Mesendoderm (in vitro differentiated cells): ENCODE measurements at regions not wholly inside any gene's neighbourhood (a gene's known extent, or its start where the extent isn't known, plus 50 kb on each side); places are given as distances from the start of the nearest gene placed in this dataset.

ENCODE experiments used
- DNase-seq: peaks from one replicate; pipeline ENCODE4 v3.0.0; 2013
- H2AK5ac ChIP-seq: 2 replicates; pipeline ENCODE4 v1.6.1; 2013; ENCODE audit warnings: low read length, inconsistent platforms
- H2BK120ac ChIP-seq: 2 replicates; pipeline ENCODE4 v1.6.1; 2013; ENCODE audit warnings: low read depth, mild to moderate bottlenecking, low read length, moderate library complexity, mixed read lengths
- H2BK15ac ChIP-seq: replicated peaks from 2 replicates; pipeline ENCODE4 v1.6.1; 2013; ENCODE audit warnings: low read depth, mild to moderate bottlenecking, moderate library complexity
- H2BK5ac ChIP-seq: 2 replicates; pipeline ENCODE4 v1.6.1; 2013; ENCODE audit warnings: low read length, inconsistent platforms
- H3K18ac ChIP-seq: 2 replicates; pipeline ENCODE4 v1.6.1; 2013; ENCODE audit warnings: mild to moderate bottlenecking, low read length, mixed read lengths
- H3K23ac ChIP-seq: one replicate; pipeline ENCODE4 v1.6.1; 2013; ENCODE audit warnings: low read length
- H3K27ac ChIP-seq: 2 replicates; pipeline ENCODE4 v1.5.1; 2013; ENCODE audit warnings: low read depth, mild to moderate bottlenecking, inconsistent platforms, low read length, moderate library complexity
- H3K27me3 ChIP-seq: 2 replicates; pipeline ENCODE4 v1.6.1; 2013; ENCODE audit warnings: low read length, control low read depth, mild to moderate bottlenecking, inconsistent platforms; ENCODE audit not compliant: insufficient read depth, poor library complexity
- H3K36me3 ChIP-seq: 2 replicates; pipeline ENCODE4 v1.6.1; 2013; ENCODE audit warnings: low read length, inconsistent platforms; ENCODE audit not compliant: control insufficient read depth, insufficient read depth
- H3K4ac ChIP-seq: one replicate; pipeline ENCODE4 v1.6.1; 2013; ENCODE audit warnings: low read depth, mild to moderate bottlenecking, low read length, moderate library complexity
- H3K4me1 ChIP-seq: 2 replicates; pipeline ENCODE4 v1.6.1; 2013; ENCODE audit warnings: low read depth, low read length, inconsistent platforms; ENCODE audit not compliant: control insufficient read depth
- H3K4me2 ChIP-seq: 2 replicates; pipeline ENCODE4 v1.6.1; 2013; ENCODE audit warnings: low read length
- H3K4me3 ChIP-seq: 2 replicates; pipeline ENCODE4 v1.5.1; 2013; ENCODE audit warnings: mild to moderate bottlenecking, low read length
- H3K56ac ChIP-seq: one replicate; pipeline ENCODE4 v1.6.1; 2013; ENCODE audit warnings: low read length
- H3K79me1 ChIP-seq: 2 replicates; pipeline ENCODE4 v1.6.1; 2013; ENCODE audit warnings: low read length, inconsistent platforms
- H3K79me2 ChIP-seq: 2 replicates; pipeline ENCODE4 v1.6.1; 2013; ENCODE audit warnings: mild to moderate bottlenecking, low read length; ENCODE audit not compliant: control insufficient read depth, insufficient read depth
- H3K9ac ChIP-seq: 2 replicates; pipeline ENCODE4 v1.6.1; 2013; ENCODE audit warnings: low read length, inconsistent platforms
- H4K5ac ChIP-seq: one replicate; pipeline ENCODE4 v1.6.1; 2013; ENCODE audit warnings: low read length
- H4K8ac ChIP-seq: one replicate; pipeline ENCODE4 v1.6.1; 2013; ENCODE audit warnings: low read depth, mild to moderate bottlenecking, control low read depth, low read length, moderate library complexity
- WGBS: extraction: QIAGEN DNeasy Blood & Tissue Kit; methylation state at CpG from one replicate; pipeline ENCODE4 v1.1.7; 2013; ENCODE audit warnings: low lambda C conversion rate, missing lambda C conversion rate; ENCODE audit not compliant: insufficient coverage; ENCODE audit errors: extremely low coverage; 5-methylcytosine and 5-hydroxymethylcytosine counted together

DNA sequence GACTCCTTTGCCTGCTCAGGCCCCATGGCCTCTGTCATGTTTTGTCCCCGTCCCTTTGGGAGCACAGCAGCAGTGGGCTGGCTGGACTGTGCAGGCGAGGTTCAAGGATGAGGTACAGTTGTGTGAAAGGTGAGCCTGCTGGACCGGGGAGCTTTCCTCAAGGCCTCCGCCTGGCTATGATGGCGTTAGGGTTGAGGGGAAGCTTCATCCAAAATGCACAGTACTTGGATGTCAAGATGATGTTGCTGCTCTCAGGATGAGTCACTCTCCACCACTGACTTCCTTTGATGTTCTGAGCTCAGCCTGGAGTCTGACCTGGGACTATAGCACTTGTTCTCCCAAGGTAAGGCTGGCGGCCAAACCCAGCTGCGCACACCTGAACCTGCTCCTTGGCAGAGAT lies 152.7 kb upstream of the SHH start:
- Histone ChIP-seq H3K4ac (no peak overlapping the region), H3K56ac (no peak overlapping the region), H3K9ac (no peak overlapping the region), H3K18ac (no peak overlapping the region), H4K5ac (no peak overlapping the region), H3K27me3 (no peaks in the 10 kb centered on the region), H3K4me3 (no peak overlapping the region), H2BK120ac (no peak overlapping the region), H3K27ac (no peak overlapping the region), H3K4me2 (no peak overlapping the region), H2BK15ac (no peak overlapping the region), H2BK5ac (no peak overlapping the region), H2AK5ac (no peak overlapping the region), H3K23ac (no peak overlapping the region), H3K36me3 (no peaks in the 10 kb centered on the region), H3K4me1 (no peaks in the 10 kb centered on the region), H3K79me1 (no peaks in the 10 kb centered on the region), H4K8ac (no peak overlapping the region), H3K79me2 (no peaks in the 10 kb centered on the region)
- DNase-seq = no peak
- no CpG with 5 or more reads among the region's 7 CpGs for WGBS

DNA sequence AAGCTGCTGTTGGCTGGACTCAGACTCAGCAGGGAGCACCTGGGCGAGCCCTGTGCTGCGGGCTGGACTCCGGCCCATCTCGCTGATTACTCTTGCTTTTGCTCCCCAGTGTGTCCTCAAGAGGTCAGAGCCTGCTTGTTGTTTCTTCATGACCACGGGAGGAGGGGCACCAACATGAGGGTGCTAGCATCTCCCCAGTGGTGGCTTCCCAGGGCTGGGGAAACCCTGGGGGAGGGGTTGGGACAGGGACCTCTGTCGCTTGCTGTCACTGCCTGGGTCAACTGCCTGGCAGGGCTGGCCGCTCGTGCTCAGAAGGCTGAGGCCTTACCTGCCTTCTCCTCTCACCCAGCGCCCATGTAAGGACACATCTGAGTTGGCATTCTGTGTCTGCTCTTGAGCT lies 152.3 kb upstream of the SHH start:
- Histone ChIP-seq H4K5ac (no peak overlapping the region), H3K4me1 (no peaks in the 10 kb centered on the region), H3K79me2 (no peaks in the 10 kb centered on the region), H3K23ac (no peak overlapping the region), H4K8ac (no peak overlapping the region), H2BK15ac (no peak overlapping the region), H3K36me3 (no peaks in the 10 kb centered on the region), H3K27me3 (no peaks in the 10 kb centered on the region), H3K4ac (no peak overlapping the region), H3K4me3 (no peak overlapping the region), H3K9ac (no peak overlapping the region), H2BK120ac (no peak overlapping the region), H3K18ac (no peak overlapping the region), H3K79me1 (no peaks in the 10 kb centered on the region), H2AK5ac (no peak overlapping the region), H3K56ac (no peak overlapping the region), H3K27ac (no peak overlapping the region), H2BK5ac (no peak overlapping the region), H3K4me2 (no peak overlapping the region)
- DNase-seq = no peak
- no CpG with 5 or more reads among the region's 9 CpGs for whole genome bisulfite sequencing

DNA sequence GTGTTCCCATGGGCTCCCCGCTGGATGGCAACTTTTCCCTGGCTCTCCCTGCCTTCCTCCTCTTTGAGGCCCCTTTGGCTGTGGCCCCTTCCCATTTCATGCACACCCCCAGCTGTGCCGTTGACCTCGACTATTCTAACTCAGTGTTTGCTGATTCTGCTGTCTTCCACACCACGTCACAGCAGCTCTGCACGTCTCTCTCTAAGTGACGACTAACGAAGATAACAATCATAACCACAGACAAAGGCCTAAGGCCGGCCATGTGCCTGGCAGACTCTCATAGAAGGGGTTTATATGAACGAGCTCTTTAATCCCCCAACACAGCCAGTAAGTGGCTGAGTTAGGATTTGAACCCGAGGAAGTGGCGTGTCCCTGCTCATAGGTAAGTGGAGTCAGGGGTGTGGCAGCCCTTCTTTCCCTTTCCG lies 151.5 kb upstream of the SHH start:
- Histone ChIP-seq H3K4me2 (no peak overlapping the region), H3K36me3 (no peaks in the 10 kb centered on the region), H3K27ac (no peak overlapping the region), H3K79me1 (no peaks in the 10 kb centered on the region), H3K4me3 (no peak overlapping the region), H3K9ac (no peak overlapping the region), H4K8ac (no peak overlapping the region), H3K56ac (no peak overlapping the region), H3K27me3 (no peaks in the 10 kb centered on the region), H3K4me1 (no peaks in the 10 kb centered on the region), H3K79me2 (no peaks in the 10 kb centered on the region), H3K23ac (no peak overlapping the region), H2BK5ac (no peak overlapping the region), H2AK5ac (no peak overlapping the region), H4K5ac (no peak overlapping the region), H3K4ac (no peak overlapping the region), H2BK15ac (no peak overlapping the region), H3K18ac (no peak overlapping the region), H2BK120ac (no peak overlapping the region)
- DNase-seq = no peak
- WGBS = no CpG with 5 or more reads among the region's 12 CpGs

DNA sequence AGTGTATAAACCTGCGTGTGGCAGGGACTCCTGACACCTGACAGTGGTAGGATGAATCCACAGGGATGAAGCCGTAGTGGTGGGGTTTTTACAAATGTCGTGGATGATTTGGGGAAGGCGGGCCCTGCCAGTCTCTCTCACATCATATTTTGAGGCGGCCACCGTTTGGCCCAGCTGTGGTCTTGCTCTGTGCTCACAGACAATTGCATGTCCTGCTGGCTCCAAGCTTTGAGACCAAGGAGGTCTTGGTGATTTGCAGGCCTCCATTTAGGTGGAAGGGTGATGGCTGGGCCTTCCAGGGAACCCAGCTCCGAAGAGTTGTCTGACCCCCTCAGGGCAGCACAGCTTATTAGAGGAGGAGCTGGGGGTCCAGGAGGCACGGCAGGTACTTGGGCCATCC lies 151.1 kb upstream of the SHH start:
- no peaks in the 10 kb centered on the region for H3K79me1 ChIP-seq
- DNase-seq = no peak
- no peak overlapping the region for H3K9ac ChIP-seq
- H2BK120ac ChIP-seq = no peak overlapping the region
- H3K23ac ChIP-seq = no peak overlapping the region
- no peak overlapping the region for H3K18ac ChIP-seq
- no peak overlapping the region for H2BK15ac ChIP-seq
- no peak overlapping the region for H4K5ac ChIP-seq
- no peak overlapping the region for H3K4ac ChIP-seq
- no CpG with 5 or more reads among the region's 8 CpGs for WGBS
- H3K36me3 ChIP-seq = no peaks in the 10 kb centered on the region
- H3K4me3 ChIP-seq = no peak overlapping the region
- H3K79me2 ChIP-seq = no peaks in the 10 kb centered on the region
- H3K4me2 ChIP-seq = no peak overlapping the region
- H3K27ac ChIP-seq = no peak overlapping the region
- no peaks in the 10 kb centered on the region for H3K4me1 ChIP-seq
- no peak overlapping the region for H2AK5ac ChIP-seq
- H4K8ac ChIP-seq = no peak overlapping the region
- no peak overlapping the region for H2BK5ac ChIP-seq
- H3K27me3 ChIP-seq = no peaks in the 10 kb centered on the region
- no peak overlapping the region for H3K56ac ChIP-seq

DNA sequence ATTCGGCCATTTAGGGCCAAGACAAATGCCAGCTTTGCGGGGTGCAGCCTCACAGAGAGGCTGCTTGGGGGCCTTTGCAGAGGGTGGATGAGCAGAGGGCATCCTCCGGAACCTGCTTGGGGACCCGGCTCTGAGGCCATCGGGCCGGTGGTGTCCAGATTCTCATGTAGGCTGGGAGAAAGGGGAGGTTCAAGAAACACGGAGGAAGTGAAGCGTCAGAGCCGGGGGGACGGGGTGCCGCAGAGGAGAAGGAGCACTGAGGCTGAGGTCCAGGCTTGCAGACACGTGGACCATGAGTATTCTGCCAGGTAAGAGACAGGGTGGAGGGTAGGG lies 150.7 kb upstream of the SHH start:
- H2BK15ac ChIP-seq = no peak overlapping the region
- no peak overlapping the region for H3K18ac ChIP-seq
- H2BK120ac ChIP-seq = no peak overlapping the region
- no peak overlapping the region for H3K4ac ChIP-seq
- no peaks in the 10 kb centered on the region for H3K27me3 ChIP-seq
- H3K4me3 ChIP-seq = no peak overlapping the region
- H3K4me2 ChIP-seq = no peak overlapping the region
- H3K56ac ChIP-seq = no peak overlapping the region
- no peaks in the 10 kb centered on the region for H3K4me1 ChIP-seq
- no peak overlapping the region for H2AK5ac ChIP-seq
- H3K9ac ChIP-seq = no peak overlapping the region
- no peak overlapping the region for H3K23ac ChIP-seq
- no peaks in the 10 kb centered on the region for H3K79me1 ChIP-seq
- no CpG with 5 or more reads among the region's 12 CpGs for WGBS
- no peak for DNase-seq
- no peaks in the 10 kb centered on the region for H3K36me3 ChIP-seq
- H4K8ac ChIP-seq = no peak overlapping the region
- no peak overlapping the region for H3K27ac ChIP-seq
- H3K79me2 ChIP-seq = no peaks in the 10 kb centered on the region
- H4K5ac ChIP-seq = no peak overlapping the region
- H2BK5ac ChIP-seq = no peak overlapping the region

DNA sequence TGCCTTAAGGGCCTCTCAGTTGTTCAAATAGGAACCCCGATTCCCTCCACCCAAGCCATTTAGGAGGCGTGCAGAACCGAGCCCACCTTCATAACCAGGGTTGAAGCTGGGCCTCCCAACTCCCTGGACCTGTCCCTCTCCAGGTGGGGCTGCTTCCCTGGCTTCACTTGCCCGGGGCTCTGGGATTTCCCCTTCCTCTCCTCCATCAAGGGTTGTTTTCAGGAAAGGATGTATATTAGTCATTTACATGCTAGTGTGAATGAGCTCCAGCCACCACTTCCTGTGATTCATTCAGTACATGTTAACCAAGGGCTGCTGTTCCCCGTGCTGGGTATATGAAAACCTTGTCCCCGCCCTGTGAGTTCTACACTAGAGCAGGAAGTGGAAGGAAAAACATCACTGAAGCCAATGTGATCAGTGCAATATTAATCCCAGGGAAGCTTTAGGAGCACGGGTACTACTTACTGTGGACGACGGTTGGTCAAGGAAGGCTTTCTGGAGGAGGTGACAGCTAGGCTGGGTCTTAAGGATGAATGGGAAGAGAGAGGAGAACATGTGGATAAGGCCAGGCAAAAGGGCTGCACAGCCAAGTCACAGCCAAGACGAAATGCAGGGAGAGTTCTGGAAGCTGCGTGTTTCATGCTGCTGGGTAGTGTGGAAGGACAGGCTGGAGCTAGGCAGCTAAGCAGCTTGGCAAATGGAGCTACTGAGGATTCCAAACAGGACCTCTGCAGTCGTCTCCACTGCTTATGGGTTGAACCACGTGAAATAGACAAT lies 150.1 kb upstream of the SHH start:
- Histone ChIP-seq H2AK5ac (no peak overlapping the region), H3K27me3 (no peaks in the 10 kb centered on the region), H3K4me2 (no peak overlapping the region), H3K56ac (no peak overlapping the region), H3K18ac (no peak overlapping the region), H2BK120ac (no peak overlapping the region), H3K36me3 (no peaks in the 10 kb centered on the region), H4K8ac (no peak overlapping the region), H3K4me1 (no peaks in the 10 kb centered on the region), H3K9ac (no peak overlapping the region), H4K5ac (no peak overlapping the region), H3K79me1 (no peaks in the 10 kb centered on the region), H3K4me3 (no peak overlapping the region), H3K79me2 (no peaks in the 10 kb centered on the region), H3K23ac (no peak overlapping the region), H2BK15ac (no peak overlapping the region), H3K27ac (no peak overlapping the region), H3K4ac (no peak overlapping the region), H2BK5ac (no peak overlapping the region)
- DNase-seq = no peak
- no CpG with 5 or more reads among the region's 13 CpGs for WGBS
